Esophagus muscularis mucosa (tissue), 3 donors: ENCODE measurements at regions not wholly inside any gene's neighbourhood (a gene's known extent, or its start where the extent isn't known, plus 50 kb on each side); places are given as distances from the start of the nearest gene placed in this dataset.

Experiments
- POLR2A ChIP-seq: fragments of 450-650 bp; IDR thresholded peaks from one replicate; pipeline ENCODE4 v1.6.1; 2017; ENCODE audit warnings: antibody characterized with exemption, moderate library complexity, mild to moderate bottlenecking, low read depth
- POLR2AphosphoS5 ChIP-seq, 2 donors: sonication (generic); formaldehyde crosslinking; IDR thresholded peaks; one replicate each; pipeline ENCODE4 v1.6.1; 2017; ENCODE audit warnings: antibody characterized with exemption in 2 of 2
- TF ChIP-seq, protein P1 (sequence below), 3 experiments: fragments of 200-600 bp in 2 of 3; fragments of 450-650 bp in 1 of 3; sonication (generic) in 2 of 3; IDR thresholded peaks; one replicate each; pipeline ENCODE4 v1.5.1; 2017 to 2019; ENCODE audit warnings: antibody characterized with exemption in 3 of 3, mild to moderate bottlenecking in 2 of 3, moderate library complexity in 1 of 3

DNA sequence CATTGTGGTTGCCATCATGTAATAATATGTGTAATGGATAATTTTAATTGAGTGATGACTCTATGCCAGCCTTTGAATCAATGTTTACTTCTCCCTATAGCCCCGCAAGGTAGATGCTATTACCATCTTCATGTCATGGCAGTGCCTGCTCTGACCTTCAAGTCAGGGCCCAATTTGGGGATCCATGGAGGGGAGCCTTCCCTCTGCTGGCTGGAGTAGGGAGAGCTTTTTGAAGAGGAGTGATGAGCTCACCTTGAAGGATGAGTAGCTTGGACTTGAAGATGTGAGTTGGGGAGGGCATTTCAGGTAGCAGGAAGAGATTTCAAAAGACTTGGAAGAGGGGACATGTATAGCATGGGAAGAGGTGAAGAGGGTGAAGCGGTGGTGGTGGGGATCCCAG lies 189.2 kb downstream of the FOXD2 start:
- TF ChIP-seq POLR2AphosphoS5 (IDR thresholded peaks at IDR 0.05) (no peak), POLR2A (no peak)
- TF ChIP-seq, protein P1, sequence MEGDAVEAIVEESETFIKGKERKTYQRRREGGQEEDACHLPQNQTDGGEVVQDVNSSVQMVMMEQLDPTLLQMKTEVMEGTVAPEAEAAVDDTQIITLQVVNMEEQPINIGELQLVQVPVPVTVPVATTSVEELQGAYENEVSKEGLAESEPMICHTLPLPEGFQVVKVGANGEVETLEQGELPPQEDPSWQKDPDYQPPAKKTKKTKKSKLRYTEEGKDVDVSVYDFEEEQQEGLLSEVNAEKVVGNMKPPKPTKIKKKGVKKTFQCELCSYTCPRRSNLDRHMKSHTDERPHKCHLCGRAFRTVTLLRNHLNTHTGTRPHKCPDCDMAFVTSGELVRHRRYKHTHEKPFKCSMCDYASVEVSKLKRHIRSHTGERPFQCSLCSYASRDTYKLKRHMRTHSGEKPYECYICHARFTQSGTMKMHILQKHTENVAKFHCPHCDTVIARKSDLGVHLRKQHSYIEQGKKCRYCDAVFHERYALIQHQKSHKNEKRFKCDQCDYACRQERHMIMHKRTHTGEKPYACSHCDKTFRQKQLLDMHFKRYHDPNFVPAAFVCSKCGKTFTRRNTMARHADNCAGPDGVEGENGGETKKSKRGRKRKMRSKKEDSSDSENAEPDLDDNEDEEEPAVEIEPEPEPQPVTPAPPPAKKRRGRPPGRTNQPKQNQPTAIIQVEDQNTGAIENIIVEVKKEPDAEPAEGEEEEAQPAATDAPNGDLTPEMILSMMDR (IDR thresholded peaks at IDR 0.05) = no peak
